ENCODE measurements at regions not wholly inside any gene's neighbourhood (a gene's known extent, or its start where the extent isn't known, plus 50 kb on each side); places are given as distances from the start of the nearest gene placed in this dataset.

- H4K20me1 ChIP-seq (ENCODE audit: insufficient read depth, low read length) = no peaks in the 10 kb centered on the region
- no peak for TF ChIP-seq CTCF (IDR thresholded peaks at IDR 0.05)
- no peak overlapping the region for H3K4me2 ChIP-seq (replicated peaks; ENCODE audit: extremely low read depth, low read length, poor library complexity, severe bottlenecking)
- H3K36me3 Mint-ChIP-seq = no peaks in the 10 kb centered on the region
- no peak overlapping the region for H2AFZ ChIP-seq (ENCODE audit: insufficient read depth, low read depth, low read length, poor library complexity, severe bottlenecking)
- H3K4me1 ChIP-seq (ENCODE audit: control insufficient read depth in 1 of 2, insufficient read depth in 2 of 2, low read length in 2 of 2) = no peaks in the 10 kb centered on the region
- no peaks in the 10 kb centered on the region for H3K36me3 ChIP-seq (replicated peaks in 1 of 2; ENCODE audit: control insufficient read depth in 1 of 2, insufficient read depth in 2 of 2, low read length in 2 of 2)
- H3K27me3 ChIP-seq (ENCODE audit: control insufficient read depth in 2 of 2, insufficient read depth in 2 of 2, low read length in 2 of 2) = no peaks in the 10 kb centered on the region
- intact Hi-C loops (cut with micrococcal nuclease) = no loop called here
- H3K79me2 ChIP-seq (ENCODE audit: insufficient read depth, low read length) = no peaks in the 10 kb centered on the region
- H3K27me3 Mint-ChIP-seq (ENCODE audit: low read depth in 3 of 3) = peaks cover 0 to 4% (median 4%) of the 10 kb centered on the region in 3 donors
- no peak overlapping the region for H3K9ac ChIP-seq (ENCODE audit: insufficient read depth, low read length, poor library complexity, severe bottlenecking)
- no peaks in the 10 kb centered on the region for H3K4me1 Mint-ChIP-seq
- DNase-seq = no peak
- no CpG with 5 or more reads among the region's 7 CpGs for WGBS (ENCODE audit: insufficient coverage)
- peaks cover 0 to 6% (median 1%) of the 10 kb centered on the region in 7 donors for H3K9me3 Mint-ChIP-seq
- no peak overlapping the region for H3K4me3 ChIP-seq (replicated peaks in 1 of 3; ENCODE audit: low read depth in 2 of 3, low read length in 3 of 3)
- no peak overlapping the region for H3K27ac ChIP-seq (ENCODE audit: low read depth in 1 of 2, low read length in 2 of 2)
- H3K4me3 Mint-ChIP-seq = no peak overlapping the region
- H3K9me3 ChIP-seq (replicated peaks in 1 of 2; ENCODE audit: control insufficient read depth in 1 of 2, insufficient read depth in 1 of 2, low read length in 2 of 2) = no peaks in the 10 kb centered on the region
- no peak overlapping the region for H3K27ac Mint-ChIP-seq
These were observed 345.3 kb downstream of the ZNF516 start for GRCh38 chr18:76149734-76150133.

- no CpG with 5 or more reads among the region's 4 CpGs for WGBS (ENCODE audit: insufficient coverage)
These were observed 345.8 kb downstream of the ZNF516 start for GRCh38 chr18:76149284-76149683.

More at GRCh38 chr18:76149284-76149683, 345.8 kb downstream of the ZNF516 start:
- Histone ChIP-seq H3K27ac (ENCODE audit: low read depth in 1 of 2, low read length in 2 of 2) (no peak overlapping the region), H3K36me3 (replicated peaks in 1 of 2; ENCODE audit: control insufficient read depth in 1 of 2, insufficient read depth in 2 of 2, low read length in 2 of 2) (no peaks in the 10 kb centered on the region), H3K4me2 (replicated peaks; ENCODE audit: extremely low read depth, low read length, poor library complexity, severe bottlenecking) (no peak overlapping the region), H3K4me1 (ENCODE audit: control insufficient read depth in 1 of 2, insufficient read depth in 2 of 2, low read length in 2 of 2) (no peaks in the 10 kb centered on the region), H3K79me2 (ENCODE audit: insufficient read depth, low read length) (no peaks in the 10 kb centered on the region), H3K9ac (ENCODE audit: insufficient read depth, low read length, poor library complexity, severe bottlenecking) (no peak overlapping the region), H3K9me3 (replicated peaks in 1 of 2; ENCODE audit: control insufficient read depth in 1 of 2, insufficient read depth in 1 of 2, low read length in 2 of 2) (no peaks in the 10 kb centered on the region), H2AFZ (ENCODE audit: insufficient read depth, low read depth, low read length, poor library complexity, severe bottlenecking) (no peak overlapping the region), H3K27me3 (ENCODE audit: control insufficient read depth in 2 of 2, insufficient read depth in 2 of 2, low read length in 2 of 2) (no peaks in the 10 kb centered on the region), H3K4me3 (replicated peaks in 1 of 3; ENCODE audit: low read depth in 2 of 3, low read length in 3 of 3) (no peak overlapping the region), H4K20me1 (ENCODE audit: insufficient read depth, low read length) (no peaks in the 10 kb centered on the region)
- Mint-ChIP-seq H3K27me3 (ENCODE audit: low read depth in 3 of 3) (peaks cover 0 to 4% (median 4%) of the 10 kb centered on the region in 3 donors), H3K4me1 (no peaks in the 10 kb centered on the region), H3K9me3 (peaks cover 0 to 6% (median 1%) of the 10 kb centered on the region in 7 donors), H3K4me3 (no peak overlapping the region), H3K27ac (no peak overlapping the region), H3K36me3 (no peaks in the 10 kb centered on the region)
- no peak for TF ChIP-seq CTCF (IDR thresholded peaks at IDR 0.05)
- no peak for DNase-seq
- intact Hi-C loops (cut with micrococcal nuclease) = no loop called here
